ENCODE measurements at regions not wholly inside any gene's neighbourhood (a gene's known extent, or its start where the extent isn't known, plus 50 kb on each side); places are given as distances from the start of the nearest gene placed in this dataset.

- TF ChIP-seq, protein P1, sequence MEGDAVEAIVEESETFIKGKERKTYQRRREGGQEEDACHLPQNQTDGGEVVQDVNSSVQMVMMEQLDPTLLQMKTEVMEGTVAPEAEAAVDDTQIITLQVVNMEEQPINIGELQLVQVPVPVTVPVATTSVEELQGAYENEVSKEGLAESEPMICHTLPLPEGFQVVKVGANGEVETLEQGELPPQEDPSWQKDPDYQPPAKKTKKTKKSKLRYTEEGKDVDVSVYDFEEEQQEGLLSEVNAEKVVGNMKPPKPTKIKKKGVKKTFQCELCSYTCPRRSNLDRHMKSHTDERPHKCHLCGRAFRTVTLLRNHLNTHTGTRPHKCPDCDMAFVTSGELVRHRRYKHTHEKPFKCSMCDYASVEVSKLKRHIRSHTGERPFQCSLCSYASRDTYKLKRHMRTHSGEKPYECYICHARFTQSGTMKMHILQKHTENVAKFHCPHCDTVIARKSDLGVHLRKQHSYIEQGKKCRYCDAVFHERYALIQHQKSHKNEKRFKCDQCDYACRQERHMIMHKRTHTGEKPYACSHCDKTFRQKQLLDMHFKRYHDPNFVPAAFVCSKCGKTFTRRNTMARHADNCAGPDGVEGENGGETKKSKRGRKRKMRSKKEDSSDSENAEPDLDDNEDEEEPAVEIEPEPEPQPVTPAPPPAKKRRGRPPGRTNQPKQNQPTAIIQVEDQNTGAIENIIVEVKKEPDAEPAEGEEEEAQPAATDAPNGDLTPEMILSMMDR (IDR thresholded peaks at IDR 0.05) = no peak
- TF ChIP-seq EZH2 (IDR thresholded peaks at IDR 0.05) (no peak), EZH2phosphoT487 (IDR thresholded peaks at IDR 0.05) (no peak)
Measured at GRCh38 chr1:29436181-29436785, 200.0 kb downstream of the PTPRU start.

Data from neural progenitor cell (in vitro differentiated cells).